Ishikawa (cell line): ENCODE measurements at regions not wholly inside any gene's neighbourhood (a gene's known extent, or its start where the extent isn't known, plus 50 kb on each side); places are given as distances from the start of the nearest gene placed in this dataset.

Experiments
- CEBPB ChIP-seq: IDR thresholded peaks from 2 replicates; pipeline ENCODE4 v1.6.1; 2012
- CREB1 ChIP-seq: IDR thresholded peaks from 2 replicates; pipeline ENCODE4 v1.6.1; 2012; ENCODE audit warnings: low read depth
- EGR1 ChIP-seq: IDR thresholded peaks from 2 replicates; pipeline ENCODE4 v1.6.1; 2012
- EP300 ChIP-seq: IDR thresholded peaks from 2 replicates; pipeline ENCODE4 v1.6.1; 2012; ENCODE audit warnings: borderline replicate concordance
- FOXM1 ChIP-seq: IDR thresholded peaks from 2 replicates; pipeline ENCODE4 v1.6.1; 2012; ENCODE audit warnings: low read depth, borderline replicate concordance
- MAX ChIP-seq: IDR thresholded peaks from 2 replicates; pipeline ENCODE4 v1.6.1; 2012
- NFIC ChIP-seq: IDR thresholded peaks from 2 replicates; pipeline ENCODE4 v1.6.1; 2012
- RAD21 ChIP-seq: IDR thresholded peaks from 2 replicates; pipeline ENCODE4 v1.6.1; 2012; ENCODE audit warnings: low read depth
- REST ChIP-seq: IDR thresholded peaks from 2 replicates; pipeline ENCODE4 v1.6.1; 2012; ENCODE audit warnings: low read depth, mild to moderate bottlenecking
- TAF1 ChIP-seq: IDR thresholded peaks from 2 replicates; pipeline ENCODE4 v1.6.1; 2012; ENCODE audit warnings: low read depth, mild to moderate bottlenecking
- TCF12 ChIP-seq: IDR thresholded peaks from 2 replicates; pipeline ENCODE4 v1.6.1; 2012; ENCODE audit warnings: low read depth
- TEAD4 ChIP-seq: IDR thresholded peaks from 2 replicates; pipeline ENCODE4 v1.6.1; 2012
- USF1 ChIP-seq: IDR thresholded peaks from 2 replicates; pipeline ENCODE4 v1.6.1; 2012
- YY1 ChIP-seq: IDR thresholded peaks from 2 replicates; pipeline ENCODE4 v1.6.1; 2012; ENCODE audit warnings: low read depth
- ZBTB7A ChIP-seq: IDR thresholded peaks from 2 replicates; pipeline ENCODE4 v1.6.1; 2012; ENCODE audit warnings: low read depth

- no peak for TF ChIP-seq TCF12
Measured at GRCh38 chr1:47557066-47557465, 119.2 kb downstream of the FOXD2 start.

DNA sequence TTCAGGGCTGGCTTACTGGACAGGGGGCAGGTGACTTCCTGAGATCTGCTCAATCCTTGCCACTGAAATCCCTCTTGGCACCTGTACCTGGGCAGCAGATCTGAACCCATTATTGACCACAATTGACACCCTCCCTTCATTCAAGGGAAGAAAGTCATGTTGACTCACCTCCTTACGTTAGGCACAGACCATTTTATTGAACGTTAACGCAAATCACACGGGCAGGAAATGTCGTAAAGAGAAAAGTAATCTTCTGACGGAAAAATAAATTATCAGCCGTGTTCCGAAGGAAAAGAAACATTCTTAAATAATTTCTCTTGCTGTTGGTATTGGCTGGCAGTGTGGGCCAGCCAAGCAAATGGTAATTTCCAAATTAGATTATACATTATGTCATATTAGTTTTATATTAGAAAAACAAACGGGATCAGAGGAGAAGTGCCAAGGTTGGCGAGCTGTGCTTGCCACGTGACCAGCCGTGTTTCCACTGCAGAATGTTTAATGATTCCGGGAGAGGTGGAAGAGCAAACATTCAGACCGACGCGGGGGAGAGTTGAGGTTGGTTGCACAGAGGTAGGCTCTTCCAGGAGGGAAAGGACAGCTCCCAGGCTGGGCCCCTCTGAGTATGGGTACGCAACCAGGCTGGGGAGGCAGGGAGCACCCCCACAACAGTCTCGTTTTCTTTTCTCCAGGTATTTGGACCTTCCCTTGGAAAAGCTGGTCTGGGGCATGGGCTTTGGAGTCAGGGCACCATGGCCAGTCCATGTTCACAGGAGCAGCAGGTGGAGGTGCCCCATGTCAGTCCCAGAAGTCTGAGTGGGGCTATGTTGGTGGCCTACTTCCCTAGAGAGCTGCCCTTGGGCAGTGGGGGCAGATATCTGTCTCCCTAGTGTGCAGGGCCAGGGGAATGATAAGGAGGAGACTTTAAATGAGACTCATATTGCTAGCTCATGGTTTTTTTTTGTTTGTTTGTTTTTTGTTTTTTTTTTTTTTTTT, 121.1 kb downstream of the FOXD2 start:
- peak; percentile 77 for TF ChIP-seq USF1
- TF ChIP-seq TEAD4, result no peak

DNA sequence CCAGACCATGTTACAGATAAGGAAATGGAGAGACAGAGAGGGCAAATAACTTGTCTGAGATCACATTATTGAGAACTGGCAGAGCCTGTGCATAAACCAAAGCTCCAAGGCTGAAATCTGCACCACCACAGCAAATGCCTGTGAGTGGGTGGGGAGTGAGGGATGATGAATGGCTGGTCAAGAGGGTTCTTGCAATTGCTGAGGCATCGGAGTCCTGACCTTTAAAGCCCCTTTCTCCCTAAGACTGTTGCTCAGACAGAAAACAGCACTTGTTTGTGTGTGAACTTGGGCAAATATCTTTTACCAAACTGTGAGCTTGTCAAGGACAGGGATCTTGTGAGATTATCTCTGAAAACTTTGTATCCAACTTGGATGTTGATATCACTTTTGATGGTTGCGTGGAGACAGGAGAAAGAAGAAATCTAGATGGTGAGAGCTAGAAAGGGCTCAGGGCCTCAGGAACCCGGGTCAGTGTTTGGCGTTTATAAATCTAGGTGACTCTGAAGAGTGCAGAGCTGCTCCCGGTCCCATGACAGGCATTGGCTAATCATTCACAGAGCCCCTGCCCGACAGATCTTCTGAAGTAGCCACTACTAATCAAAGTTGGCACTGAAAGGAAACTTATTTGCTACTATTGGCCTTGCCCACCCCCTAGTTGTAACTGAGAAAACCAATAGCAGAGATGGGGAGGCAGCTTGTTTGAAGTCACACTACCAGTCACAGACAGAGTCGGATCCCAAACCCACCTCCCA, 122.3 kb downstream of the FOXD2 start:
- TF ChIP-seq ZBTB7A (no peak), REST (no peak), CREB1 (no peak), RAD21 (no peak), TAF1 (no peak), USF1 (no peak), FOXM1 (no peak), MAX (no peak), YY1 (no peak), TCF12 (no peak), TEAD4 (no peak), EP300 (no peak)

- TF ChIP-seq REST (no peak), ZBTB7A (no peak), CREB1 (no peak)
Measured at GRCh38 chr1:47561523-47562007, 123.7 kb downstream of the FOXD2 start.

GRCh38 chr1:47562147-47562546, 124.3 kb downstream of the FOXD2 start:
- TF ChIP-seq RAD21 (no peak), REST (no peak), TCF12 (no peak), EP300 (no peak), TEAD4 (no peak), FOXM1 (no peak), TAF1 (no peak), CREB1 (no peak), MAX (no peak), CEBPB (no peak), USF1 (no peak), EGR1 (no peak), ZBTB7A (no peak), NFIC (no peak)
